Osteocyte (in vitro differentiated cells): ENCODE measurements at regions not wholly inside any gene's neighbourhood (a gene's known extent, or its start where the extent isn't known, plus 50 kb on each side); places are given as distances from the start of the nearest gene placed in this dataset.

Experiments used
- DNase-seq: peaks from one replicate; pipeline ENCODE4 v3.0.0; 2021; ENCODE audit warnings: mixed read lengths; ENCODE audit not compliant: unreplicated experiment; ENCODE audit errors: extremely low spot score
- H3K27ac Mint-ChIP-seq: one replicate; pipeline ENCODE4 v1.8.0; 2021; ENCODE audit warnings: mild to moderate bottlenecking, mixed read lengths; ENCODE audit not compliant: unreplicated experiment
- H3K27me3 Mint-ChIP-seq: one replicate; pipeline ENCODE4 v1.8.0; 2021; ENCODE audit warnings: mixed read lengths; ENCODE audit not compliant: unreplicated experiment
- H3K36me3 Mint-ChIP-seq: one replicate; pipeline ENCODE4 v1.8.0; 2021; ENCODE audit warnings: mixed read lengths; ENCODE audit not compliant: unreplicated experiment
- H3K4me1 Mint-ChIP-seq: one replicate; pipeline ENCODE4 v1.8.0; 2021; ENCODE audit warnings: mixed read lengths; ENCODE audit not compliant: unreplicated experiment
- H3K4me3 Mint-ChIP-seq: one replicate; pipeline ENCODE4 v1.8.0; 2021; ENCODE audit warnings: mild to moderate bottlenecking, moderate library complexity, mixed read lengths; ENCODE audit not compliant: unreplicated experiment
- H3K9me3 Mint-ChIP-seq: one replicate; pipeline ENCODE4 v1.8.0; 2021; ENCODE audit warnings: mixed read lengths; ENCODE audit not compliant: unreplicated experiment
- TF ChIP-seq, protein P1 (sequence below): fragments of 200-600 bp; sonication (generic); IDR thresholded peaks from 2 replicates; pipeline ENCODE4 v1.5.0; 2021; ENCODE audit warnings: antibody characterized with exemption, mild to moderate bottlenecking, moderate library complexity

DNA sequence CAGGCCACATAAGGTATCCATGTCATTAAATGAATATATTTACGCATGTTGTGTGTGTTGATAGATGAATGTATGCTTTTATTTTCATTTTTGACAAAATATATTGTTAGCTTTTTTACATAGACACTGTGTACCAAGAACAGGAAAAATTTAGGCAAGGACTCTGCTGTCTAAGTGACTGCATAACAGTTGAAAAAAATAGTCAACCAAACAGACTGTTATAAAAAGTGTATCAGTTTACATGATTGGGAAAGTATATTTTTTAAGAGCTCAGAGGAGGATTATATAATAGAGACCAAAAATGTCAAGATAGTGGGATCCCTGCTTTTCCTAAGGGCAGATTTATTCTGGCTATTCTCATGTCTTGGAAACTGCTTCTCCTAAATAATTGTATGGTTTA, 858.0 kb downstream of the SLITRK1 start:
- peaks cover 4% of the 10 kb centered on the region for H3K36me3 Mint-ChIP-seq
- H3K27ac Mint-ChIP-seq: no peak overlapping the region
- DNase-seq: no peak
- H3K4me3 Mint-ChIP-seq: no peak overlapping the region
- peaks cover 10% of the 10 kb centered on the region for H3K9me3 Mint-ChIP-seq
- TF ChIP-seq, protein P1, sequence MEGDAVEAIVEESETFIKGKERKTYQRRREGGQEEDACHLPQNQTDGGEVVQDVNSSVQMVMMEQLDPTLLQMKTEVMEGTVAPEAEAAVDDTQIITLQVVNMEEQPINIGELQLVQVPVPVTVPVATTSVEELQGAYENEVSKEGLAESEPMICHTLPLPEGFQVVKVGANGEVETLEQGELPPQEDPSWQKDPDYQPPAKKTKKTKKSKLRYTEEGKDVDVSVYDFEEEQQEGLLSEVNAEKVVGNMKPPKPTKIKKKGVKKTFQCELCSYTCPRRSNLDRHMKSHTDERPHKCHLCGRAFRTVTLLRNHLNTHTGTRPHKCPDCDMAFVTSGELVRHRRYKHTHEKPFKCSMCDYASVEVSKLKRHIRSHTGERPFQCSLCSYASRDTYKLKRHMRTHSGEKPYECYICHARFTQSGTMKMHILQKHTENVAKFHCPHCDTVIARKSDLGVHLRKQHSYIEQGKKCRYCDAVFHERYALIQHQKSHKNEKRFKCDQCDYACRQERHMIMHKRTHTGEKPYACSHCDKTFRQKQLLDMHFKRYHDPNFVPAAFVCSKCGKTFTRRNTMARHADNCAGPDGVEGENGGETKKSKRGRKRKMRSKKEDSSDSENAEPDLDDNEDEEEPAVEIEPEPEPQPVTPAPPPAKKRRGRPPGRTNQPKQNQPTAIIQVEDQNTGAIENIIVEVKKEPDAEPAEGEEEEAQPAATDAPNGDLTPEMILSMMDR: no peak
- peaks cover 4% of the 10 kb centered on the region for H3K4me1 Mint-ChIP-seq
- H3K27me3 Mint-ChIP-seq: no peaks in the 10 kb centered on the region

DNA sequence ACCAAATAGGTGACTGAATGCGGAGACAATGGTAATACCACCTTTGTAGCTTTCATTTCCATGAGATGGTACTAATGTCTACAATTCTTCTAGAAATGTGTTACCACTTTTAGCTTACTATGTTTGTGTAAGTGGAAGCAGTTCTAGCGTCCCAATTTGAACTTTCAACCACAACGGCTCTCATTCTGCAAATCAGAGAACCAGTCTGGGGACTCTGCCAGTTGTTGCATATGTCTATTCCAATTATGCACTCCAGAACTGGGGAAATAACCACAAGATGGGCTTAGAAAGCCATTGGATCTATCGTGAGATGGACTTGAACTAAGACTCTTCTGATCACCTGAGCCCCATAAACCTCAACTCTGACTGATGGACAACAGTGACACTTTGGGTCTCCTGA, 862.3 kb downstream of the SLITRK1 start:
- no peak for DNase-seq
- H3K27ac Mint-ChIP-seq: no peak overlapping the region
- TF ChIP-seq, protein P1: no peak
- no peak overlapping the region for H3K4me3 Mint-ChIP-seq
- H3K9me3 Mint-ChIP-seq: no peaks in the 10 kb centered on the region
- no peaks in the 10 kb centered on the region for H3K4me1 Mint-ChIP-seq
- no peaks in the 10 kb centered on the region for H3K27me3 Mint-ChIP-seq
- H3K36me3 Mint-ChIP-seq: no peaks in the 10 kb centered on the region

DNA sequence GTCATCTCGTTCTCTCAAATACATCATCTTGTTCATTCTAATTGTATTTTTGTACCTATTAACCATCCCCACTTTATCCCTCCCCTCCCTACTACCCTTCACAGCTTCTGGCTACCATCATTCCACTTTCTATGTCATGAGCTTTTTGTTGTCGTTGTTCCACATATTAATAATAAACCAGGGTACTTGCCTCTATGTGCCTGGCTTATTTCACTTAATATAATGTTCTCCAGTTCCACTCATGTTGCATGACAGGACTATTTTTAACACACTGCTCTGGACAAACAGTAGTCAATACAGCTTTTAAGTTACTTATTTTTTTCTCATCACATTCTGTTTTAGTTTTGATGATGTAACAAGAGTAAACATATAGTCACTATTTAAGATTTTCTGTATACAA, 872.3 kb downstream of the SLITRK1 start:
- Mint-ChIP-seq H3K27ac (no peak overlapping the region), H3K27me3 (no peaks in the 10 kb centered on the region), H3K4me1 (peaks cover 31% of the 10 kb centered on the region), H3K36me3 (no peaks in the 10 kb centered on the region), H3K4me3 (no peak overlapping the region), H3K9me3 (peaks cover 11% of the 10 kb centered on the region)
- TF ChIP-seq, protein P1: no peak
- no peak for DNase-seq

DNA sequence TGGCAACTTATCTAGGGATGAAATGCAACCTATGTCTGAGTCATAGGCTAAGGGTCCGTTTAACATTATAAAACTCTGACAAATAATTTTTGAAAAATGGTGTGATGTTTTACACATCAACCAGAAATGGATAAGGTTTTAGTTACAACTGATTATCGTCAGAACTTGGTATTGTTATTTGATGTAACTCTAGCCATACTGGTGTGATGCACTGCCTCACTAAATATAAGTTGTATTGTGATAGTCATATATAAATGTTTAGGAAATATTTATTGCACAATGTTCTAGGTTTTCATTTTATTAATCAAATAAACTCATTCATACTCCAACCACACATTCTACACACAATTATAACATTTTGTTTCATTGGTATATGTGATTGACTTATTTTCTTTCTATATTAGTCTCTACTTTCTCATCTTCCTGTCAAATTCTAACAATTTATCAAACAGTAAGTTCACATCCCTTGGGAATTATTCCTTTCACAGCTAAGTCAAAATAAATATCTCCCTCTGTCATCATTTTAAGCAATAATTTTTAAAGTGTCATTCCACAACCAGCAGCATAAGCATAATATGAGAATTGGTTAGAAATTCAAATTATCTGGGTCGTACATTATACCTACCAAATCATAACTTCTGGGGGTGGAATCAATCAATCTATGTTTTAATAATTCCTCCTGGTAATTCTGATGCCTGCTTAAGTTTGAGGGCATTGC, 873.9 kb downstream of the SLITRK1 start:
- peaks cover 15% of the 10 kb centered on the region for H3K9me3 Mint-ChIP-seq
- H3K4me3 Mint-ChIP-seq: no peak overlapping the region
- no peaks in the 10 kb centered on the region for H3K36me3 Mint-ChIP-seq
- H3K27me3 Mint-ChIP-seq: no peaks in the 10 kb centered on the region
- TF ChIP-seq, protein P1: no peak
- no peak for DNase-seq
- H3K27ac Mint-ChIP-seq: no peak overlapping the region
- peaks cover 40% of the 10 kb centered on the region for H3K4me1 Mint-ChIP-seq

DNA sequence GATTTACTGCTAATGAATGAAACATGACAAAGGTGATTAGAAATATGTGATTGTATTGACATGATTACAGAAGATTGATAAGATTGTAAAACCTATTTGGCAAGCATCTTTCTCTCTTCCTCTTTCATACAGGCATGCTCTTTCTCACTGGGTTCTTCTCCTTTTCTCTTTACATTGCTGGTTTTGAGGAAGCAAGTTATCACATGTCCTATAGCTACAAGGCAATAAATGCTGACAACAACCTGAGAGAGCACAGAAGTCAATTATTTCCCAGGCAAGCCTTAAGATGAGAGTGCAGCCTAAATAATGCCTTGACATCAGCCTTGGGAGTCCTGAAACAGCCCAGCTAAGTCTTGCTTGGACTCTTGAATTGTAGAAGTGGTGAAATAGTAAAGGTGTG, 875.0 kb downstream of the SLITRK1 start:
- no peak overlapping the region for H3K27ac Mint-ChIP-seq

More for the DNA sequence above, 875.0 kb downstream of the SLITRK1 start:
- Mint-ChIP-seq H3K4me1 (peaks cover 40% of the 10 kb centered on the region), H3K4me3 (no peak overlapping the region), H3K36me3 (no peaks in the 10 kb centered on the region), H3K27me3 (no peaks in the 10 kb centered on the region), H3K9me3 (peaks cover 15% of the 10 kb centered on the region)
- no peak for DNase-seq
- TF ChIP-seq, protein P1: no peak
